ENCODE measurements at regions not wholly inside any gene's neighbourhood (a gene's known extent, or its start where the extent isn't known, plus 50 kb on each side); places are given as distances from the start of the nearest gene placed in this dataset.

DNA sequence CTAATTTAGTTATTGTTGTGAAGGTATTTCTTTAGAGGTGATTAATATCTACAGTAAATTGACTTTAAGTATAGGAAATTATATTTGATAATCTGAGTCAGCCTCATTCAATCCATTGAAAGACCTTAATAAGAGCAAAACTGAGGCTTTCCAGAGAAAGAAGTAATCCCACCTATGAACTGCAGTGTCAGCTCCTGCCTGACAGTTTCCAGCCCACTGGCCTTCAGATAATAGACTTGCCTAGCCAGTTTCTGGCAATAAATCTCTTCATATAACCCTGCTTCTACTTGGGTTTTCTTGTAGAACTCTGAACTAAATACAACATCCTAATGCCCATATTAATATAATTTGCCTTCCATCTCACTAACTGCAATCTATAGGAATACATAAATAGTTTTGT, 437.9 kb upstream of the UBE2E3 start:
- no peak overlapping the region for H3K4me3 ChIP-seq (ENCODE audit: low read depth in 2 of 2, low read length in 1 of 2)
- no peak overlapping the region for H3K4me2 ChIP-seq
- no peaks in the 10 kb centered on the region for H3K79me2 ChIP-seq (ENCODE audit: insufficient read depth)
- TF ChIP-seq, protein P1, sequence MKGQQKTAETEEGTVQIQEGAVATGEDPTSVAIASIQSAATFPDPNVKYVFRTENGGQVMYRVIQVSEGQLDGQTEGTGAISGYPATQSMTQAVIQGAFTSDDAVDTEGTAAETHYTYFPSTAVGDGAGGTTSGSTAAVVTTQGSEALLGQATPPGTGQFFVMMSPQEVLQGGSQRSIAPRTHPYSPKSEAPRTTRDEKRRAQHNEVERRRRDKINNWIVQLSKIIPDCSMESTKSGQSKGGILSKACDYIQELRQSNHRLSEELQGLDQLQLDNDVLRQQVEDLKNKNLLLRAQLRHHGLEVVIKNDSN (IDR thresholded peaks at IDR 0.05; ENCODE audit: borderline replicate concordance, low read depth): no peak
- TF ChIP-seq SIN3A (IDR thresholded peaks at IDR 0.05; ENCODE audit: borderline replicate concordance, low read depth, low read length): no peak
- TF ChIP-seq JUND (IDR thresholded peaks at IDR 0.05): no peak
- no peak for TF ChIP-seq TCF12 (IDR thresholded peaks at IDR 0.05)
- no peak overlapping the region for H3K27ac ChIP-seq (ENCODE audit: low read depth in 2 of 2, low read length in 1 of 2)
- no peak overlapping the region for H3K9ac ChIP-seq
- no peaks in the 10 kb centered on the region for H3F3A ChIP-seq (replicated peaks; ENCODE audit: insufficient read depth)
- H3K27me3 ChIP-seq (ENCODE audit: insufficient read depth): no peaks in the 10 kb centered on the region
- no peaks in the 10 kb centered on the region for H3K9me2 ChIP-seq
- CTCF ChIA-PET: no interaction called here
- POLR2A ChIA-PET: no interaction called here
- no peak for DNase-seq
- no peaks in the 10 kb centered on the region for H3K4me1 ChIP-seq (ENCODE audit: control insufficient read depth in 1 of 2, insufficient read depth in 2 of 2, low read depth in 1 of 2, low read length in 1 of 2)
- H3K36me3 ChIP-seq (replicated peaks in 1 of 2; ENCODE audit: control insufficient read depth in 1 of 2, insufficient read depth in 2 of 2, low read length in 1 of 2): no peaks in the 10 kb centered on the region
- no peaks in the 10 kb centered on the region for H4K20me1 ChIP-seq (ENCODE audit: insufficient read depth)
- no peak overlapping the region for H2AFZ ChIP-seq (ENCODE audit: low read depth)
- no peaks in the 10 kb centered on the region for H3K9me3 ChIP-seq

DNA sequence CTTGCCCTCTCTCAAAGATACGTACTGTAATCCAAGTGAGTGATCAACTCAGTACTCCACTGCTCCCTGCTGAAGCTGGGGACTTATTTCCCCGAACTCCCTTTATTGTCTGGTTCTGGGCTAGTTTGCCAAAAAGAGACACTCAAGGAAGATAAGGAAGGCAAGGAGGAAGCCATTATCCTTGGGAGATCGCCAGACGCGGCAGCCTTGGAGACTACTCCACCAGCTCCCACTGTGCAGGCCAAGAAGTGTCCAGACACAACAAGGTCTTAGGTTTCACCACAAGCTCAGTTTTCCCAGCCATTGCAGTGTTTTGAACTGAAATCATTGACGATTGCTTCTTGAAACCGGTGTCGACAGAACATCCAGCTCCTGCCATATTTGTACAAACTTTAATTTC, 439.6 kb upstream of the UBE2E3 start:
- Histone ChIP-seq H3K36me3 (replicated peaks in 1 of 2; ENCODE audit: control insufficient read depth in 1 of 2, insufficient read depth in 2 of 2, low read length in 1 of 2) (no peaks in the 10 kb centered on the region), H3K4me1 (ENCODE audit: control insufficient read depth in 1 of 2, insufficient read depth in 2 of 2, low read depth in 1 of 2, low read length in 1 of 2) (no peaks in the 10 kb centered on the region), H3K79me2 (ENCODE audit: insufficient read depth) (no peaks in the 10 kb centered on the region), H3K27ac (ENCODE audit: low read depth in 2 of 2, low read length in 1 of 2) (no peak overlapping the region), H3K4me3 (ENCODE audit: low read depth in 2 of 2, low read length in 1 of 2) (no peak overlapping the region), H3K27me3 (ENCODE audit: insufficient read depth) (no peaks in the 10 kb centered on the region), H3K9me3 (no peaks in the 10 kb centered on the region), H3K9ac (no peak overlapping the region), H3K4me2 (no peak overlapping the region), H2AFZ (ENCODE audit: low read depth) (no peak overlapping the region), H3F3A (replicated peaks; ENCODE audit: insufficient read depth) (no peaks in the 10 kb centered on the region), H4K20me1 (ENCODE audit: insufficient read depth) (no peaks in the 10 kb centered on the region), H3K9me2 (no peaks in the 10 kb centered on the region)
- ChIA-PET CTCF (interaction anchor here (1.2 kb wide), 1 partner anchor 11 kb away, joined by 3 read pairs; no protein-coding TSS in a partner anchor), POLR2A (no interaction called here)
- DNase-seq: no peak
- TF ChIP-seq FOSL2 (IDR thresholded peaks at IDR 0.05; ENCODE audit: borderline replicate concordance, low read depth) (no peak), RCOR1 (IDR thresholded peaks at IDR 0.05; ENCODE audit: low read length) (no peak), EP300 (IDR thresholded peaks at IDR 0.05; ENCODE audit: borderline replicate concordance in 1 of 2, low read depth in 1 of 2, low read length in 1 of 2) (no peak), TCF12 (IDR thresholded peaks at IDR 0.05) (no peak), MXI1 (IDR thresholded peaks at IDR 0.05; ENCODE audit: low read depth, low read length) (no peak), FOXM1 (IDR thresholded peaks at IDR 0.05; ENCODE audit: low read depth) (no peak), SIN3A (IDR thresholded peaks at IDR 0.05; ENCODE audit: borderline replicate concordance, low read depth, low read length) (no peak), ELF1 (IDR thresholded peaks at IDR 0.05) (no peak)
- TF ChIP-seq, protein P2, sequence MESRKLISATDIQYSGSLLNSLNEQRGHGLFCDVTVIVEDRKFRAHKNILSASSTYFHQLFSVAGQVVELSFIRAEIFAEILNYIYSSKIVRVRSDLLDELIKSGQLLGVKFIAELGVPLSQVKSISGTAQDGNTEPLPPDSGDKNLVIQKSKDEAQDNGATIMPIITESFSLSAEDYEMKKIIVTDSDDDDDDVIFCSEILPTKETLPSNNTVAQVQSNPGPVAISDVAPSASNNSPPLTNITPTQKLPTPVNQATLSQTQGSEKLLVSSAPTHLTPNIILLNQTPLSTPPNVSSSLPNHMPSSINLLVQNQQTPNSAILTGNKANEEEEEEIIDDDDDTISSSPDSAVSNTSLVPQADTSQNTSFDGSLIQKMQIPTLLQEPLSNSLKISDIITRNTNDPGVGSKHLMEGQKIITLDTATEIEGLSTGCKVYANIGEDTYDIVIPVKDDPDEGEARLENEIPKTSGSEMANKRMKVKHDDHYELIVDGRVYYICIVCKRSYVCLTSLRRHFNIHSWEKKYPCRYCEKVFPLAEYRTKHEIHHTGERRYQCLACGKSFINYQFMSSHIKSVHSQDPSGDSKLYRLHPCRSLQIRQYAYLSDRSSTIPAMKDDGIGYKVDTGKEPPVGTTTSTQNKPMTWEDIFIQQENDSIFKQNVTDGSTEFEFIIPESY (IDR thresholded peaks at IDR 0.05; ENCODE audit: borderline replicate concordance, low read depth): no peak
- TF ChIP-seq, protein P3, sequence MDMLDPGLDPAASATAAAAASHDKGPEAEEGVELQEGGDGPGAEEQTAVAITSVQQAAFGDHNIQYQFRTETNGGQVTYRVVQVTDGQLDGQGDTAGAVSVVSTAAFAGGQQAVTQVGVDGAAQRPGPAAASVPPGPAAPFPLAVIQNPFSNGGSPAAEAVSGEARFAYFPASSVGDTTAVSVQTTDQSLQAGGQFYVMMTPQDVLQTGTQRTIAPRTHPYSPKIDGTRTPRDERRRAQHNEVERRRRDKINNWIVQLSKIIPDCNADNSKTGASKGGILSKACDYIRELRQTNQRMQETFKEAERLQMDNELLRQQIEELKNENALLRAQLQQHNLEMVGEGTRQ (IDR thresholded peaks at IDR 0.05; ENCODE audit: borderline replicate concordance, low read depth, low read length): no peak
- TF ChIP-seq, protein P4, sequence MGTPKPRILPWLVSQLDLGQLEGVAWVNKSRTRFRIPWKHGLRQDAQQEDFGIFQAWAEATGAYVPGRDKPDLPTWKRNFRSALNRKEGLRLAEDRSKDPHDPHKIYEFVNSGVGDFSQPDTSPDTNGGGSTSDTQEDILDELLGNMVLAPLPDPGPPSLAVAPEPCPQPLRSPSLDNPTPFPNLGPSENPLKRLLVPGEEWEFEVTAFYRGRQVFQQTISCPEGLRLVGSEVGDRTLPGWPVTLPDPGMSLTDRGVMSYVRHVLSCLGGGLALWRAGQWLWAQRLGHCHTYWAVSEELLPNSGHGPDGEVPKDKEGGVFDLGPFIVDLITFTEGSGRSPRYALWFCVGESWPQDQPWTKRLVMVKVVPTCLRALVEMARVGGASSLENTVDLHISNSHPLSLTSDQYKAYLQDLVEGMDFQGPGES (IDR thresholded peaks at IDR 0.05; ENCODE audit: low read depth, low read length): no peak
- TF ChIP-seq, protein P5, sequence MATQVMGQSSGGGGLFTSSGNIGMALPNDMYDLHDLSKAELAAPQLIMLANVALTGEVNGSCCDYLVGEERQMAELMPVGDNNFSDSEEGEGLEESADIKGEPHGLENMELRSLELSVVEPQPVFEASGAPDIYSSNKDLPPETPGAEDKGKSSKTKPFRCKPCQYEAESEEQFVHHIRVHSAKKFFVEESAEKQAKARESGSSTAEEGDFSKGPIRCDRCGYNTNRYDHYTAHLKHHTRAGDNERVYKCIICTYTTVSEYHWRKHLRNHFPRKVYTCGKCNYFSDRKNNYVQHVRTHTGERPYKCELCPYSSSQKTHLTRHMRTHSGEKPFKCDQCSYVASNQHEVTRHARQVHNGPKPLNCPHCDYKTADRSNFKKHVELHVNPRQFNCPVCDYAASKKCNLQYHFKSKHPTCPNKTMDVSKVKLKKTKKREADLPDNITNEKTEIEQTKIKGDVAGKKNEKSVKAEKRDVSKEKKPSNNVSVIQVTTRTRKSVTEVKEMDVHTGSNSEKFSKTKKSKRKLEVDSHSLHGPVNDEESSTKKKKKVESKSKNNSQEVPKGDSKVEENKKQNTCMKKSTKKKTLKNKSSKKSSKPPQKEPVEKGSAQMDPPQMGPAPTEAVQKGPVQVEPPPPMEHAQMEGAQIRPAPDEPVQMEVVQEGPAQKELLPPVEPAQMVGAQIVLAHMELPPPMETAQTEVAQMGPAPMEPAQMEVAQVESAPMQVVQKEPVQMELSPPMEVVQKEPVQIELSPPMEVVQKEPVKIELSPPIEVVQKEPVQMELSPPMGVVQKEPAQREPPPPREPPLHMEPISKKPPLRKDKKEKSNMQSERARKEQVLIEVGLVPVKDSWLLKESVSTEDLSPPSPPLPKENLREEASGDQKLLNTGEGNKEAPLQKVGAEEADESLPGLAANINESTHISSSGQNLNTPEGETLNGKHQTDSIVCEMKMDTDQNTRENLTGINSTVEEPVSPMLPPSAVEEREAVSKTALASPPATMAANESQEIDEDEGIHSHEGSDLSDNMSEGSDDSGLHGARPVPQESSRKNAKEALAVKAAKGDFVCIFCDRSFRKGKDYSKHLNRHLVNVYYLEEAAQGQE (IDR thresholded peaks at IDR 0.05; ENCODE audit: low read depth, low read length): no peak
- 85% methylated on average over 8 of the region's 8 CpGs for WGBS (ENCODE audit: low lambda C conversion rate)

All from SK-N-SH (cell line).